AML-193 (cell line): ENCODE measurements at regions not wholly inside any gene's neighbourhood (a gene's known extent, or its start where the extent isn't known, plus 50 kb on each side); places are given as distances from the start of the nearest gene placed in this dataset.

Source experiments
- DNase-seq, 2 experiments: peaks; one replicate each; lab custom pipeline; 2025; lab: John Stamatoyannopoulos, UW

GRCh38 chr3:102112704-102113230, 263.5 kb downstream of the NFKBIZ start:
- DNase-seq = no peak

GRCh38 chr3:102113421-102114041, 264.2 kb downstream of the NFKBIZ start:
- DNase-seq = no peak

- no peak for DNase-seq
These were observed 265.1 kb downstream of the NFKBIZ start for GRCh38 chr3:102114264-102114979.

- DNase-seq = no peak
These were observed 273.2 kb downstream of the NFKBIZ start for GRCh38 chr3:102122527-102122926.

GRCh38 chr3:102123590-102124190, 274.4 kb downstream of the NFKBIZ start:
- no peak for DNase-seq

- no peak for DNase-seq
These were observed 275.0 kb downstream of the NFKBIZ start for GRCh38 chr3:102124282-102124681.

GRCh38 chr3:102124704-102125103, 275.4 kb downstream of the NFKBIZ start:
- no peak for DNase-seq

- DNase-seq = no peak
These were observed 276.1 kb downstream of the NFKBIZ start for GRCh38 chr3:102125197-102125993.

- no peak for DNase-seq
These were observed 276.7 kb downstream of the NFKBIZ start for GRCh38 chr3:102125994-102126368.

GRCh38 chr3:102129760-102130608, 280.7 kb downstream of the NFKBIZ start:
- DNase-seq = no peak

GRCh38 chr3:102132370-102132769, 283.1 kb downstream of the NFKBIZ start:
- DNase-seq = no peak

GRCh38 chr3:102133376-102133775, 284.1 kb downstream of the NFKBIZ start:
- DNase-seq = no peak

GRCh38 chr3:102135316-102135715, 286.0 kb downstream of the NFKBIZ start:
- no peak for DNase-seq

- DNase-seq = no peak
These were observed 286.9 kb downstream of the NFKBIZ start for GRCh38 chr3:102136183-102136582.

- no peak for DNase-seq
These were observed 290.8 kb downstream of the NFKBIZ start for GRCh38 chr3:102140116-102140515.

- DNase-seq = no peak
These were observed 292.0 kb downstream of the NFKBIZ start for GRCh38 chr3:102141096-102141927.

- DNase-seq = no peak
These were observed 292.6 kb downstream of the NFKBIZ start for GRCh38 chr3:102141928-102142239.

- no peak for DNase-seq
These were observed 292.3 kb upstream of the ZPLD1 start for GRCh38 chr3:102142379-102143060.

- DNase-seq = no peak
These were observed 291.3 kb upstream of the ZPLD1 start for GRCh38 chr3:102143536-102143935.

- DNase-seq = no peak
These were observed 290.8 kb upstream of the ZPLD1 start for GRCh38 chr3:102144063-102144462.
